A549 (cell line): ENCODE measurements at regions not wholly inside any gene's neighbourhood (a gene's known extent, or its start where the extent isn't known, plus 50 kb on each side); places are given as distances from the start of the nearest gene placed in this dataset.

Source experiments
- ATAC-seq, 2 experiments: fragments of 200-7000 bp in 1 of 2; fragments of >200 bp in 1 of 2; cut with Nextera tagmentation in 1 of 2; cut with Tn5 transposase in 1 of 2; 3 replicates each; pipeline versions ENCODE4 v1.8.0 to v1.9.1; 2018 to 2020; ENCODE audit warnings: mild to moderate bottlenecking in 1 of 2, moderate library complexity in 1 of 2
- CTCF ChIA-PET: fragments of 300-600 bp; sonication (Branson Sonifier 250); formaldehyde crosslinking; extraction: SDS; loops from one replicate; lab custom pipeline; 2021; ENCODE audit warnings: antibody characterized with exemption, inconsistent platforms; lab: Yijun Ruan, JAX
- POLR2A ChIA-PET: fragments of 350-600 bp; formaldehyde crosslinking; extraction: SDS; loops from one replicate; lab custom pipeline; 2021; ENCODE audit warnings: antibody characterized with exemption, inconsistent platforms; lab: Yijun Ruan, JAX
- DNase-seq, 2 experiments: peaks; one replicate each; pipeline versions ENCODE4 v3.0.0 to v3.0.0-alpha.2; 2011 to 2016; ENCODE audit warnings: low read depth in 1 of 2, low spot score in 1 of 2
- FAIRE-seq: peaks from 2 replicates; lab custom pipeline; 2011; peaks lifted over from hg19 to GRCh38; lab: Jason Lieb, UNC
- H3K27ac ChIP-seq, 2 experiments: fragments of >200 bp; sonication (Bioruptor Twin); formaldehyde crosslinking; 3 replicates each; pipeline ENCODE4 v1.5.1; 2016 to 2017
- H3K4me1 ChIP-seq: fragments of >200 bp; sonication (Bioruptor Twin); formaldehyde crosslinking; 3 replicates; pipeline ENCODE4 v1.6.1; 2016
- H3K4me2 ChIP-seq: fragments of >200 bp; sonication (Bioruptor Twin); formaldehyde crosslinking; 3 replicates; pipeline ENCODE4 v1.6.1; 2016
- H3K4me3 ChIP-seq: fragments of >200 bp; sonication (Bioruptor Twin); formaldehyde crosslinking; 3 replicates; pipeline ENCODE4 v1.5.1; 2016
- H3K9me3 ChIP-seq: fragments of >200 bp; sonication (Bioruptor Twin); formaldehyde crosslinking; 3 replicates; pipeline ENCODE4 v1.6.1; 2016
- CBX2 ChIP-seq: fragments of 200-600 bp; sonication (generic); IDR thresholded peaks from 2 replicates; pipeline ENCODE4 v1.6.1; 2016; ENCODE audit warnings: low read depth, mild to moderate bottlenecking, borderline replicate concordance
- CHD2 ChIP-seq: fragments of 150-350 bp; IDR thresholded peaks from 2 replicates; pipeline ENCODE4 v1.6.1; 2014; ENCODE audit warnings: low read length; ENCODE audit not compliant: partially characterized antibody
- CTCF ChIP-seq: fragments of >200 bp; sonication (Bioruptor Twin); formaldehyde crosslinking; IDR thresholded peaks from 3 replicates; pipeline ENCODE4 v1.5.1; 2016
- EHF ChIP-seq: fragments of 250-450 bp; sonication (Bioruptor Pico); IDR thresholded peaks from 2 replicates; pipeline ENCODE4 v1.5.0; 2020; ENCODE audit warnings: mild to moderate bottlenecking
- ESRRA ChIP-seq: fragments of 150-350 bp; IDR thresholded peaks from 2 replicates; pipeline ENCODE4 v1.6.1; 2014; ENCODE audit warnings: mild to moderate bottlenecking, low read length, borderline replicate concordance
- FOSL2 ChIP-seq, 2 experiments: fragments of 450-650 bp in 1 of 2; fragments of >200 bp in 1 of 2; sonication (Bioruptor Twin) in 1 of 2; formaldehyde crosslinking; IDR thresholded peaks; 2 replicates each; pipeline versions ENCODE4 v1.5.0 to v1.6.1; 2016 to 2020; ENCODE audit warnings: mild to moderate bottlenecking in 1 of 2, moderate library complexity in 1 of 2
- HDAC2 ChIP-seq: fragments of 200-600 bp; sonication (generic); IDR thresholded peaks from 2 replicates; pipeline ENCODE4 v1.6.1; 2016
- HEYL ChIP-seq: fragments of 250-450 bp; sonication (Bioruptor Pico); IDR thresholded peaks from 2 replicates; pipeline ENCODE4 v1.8.0; 2021; ENCODE audit warnings: mild to moderate bottlenecking, moderate library complexity
- JUN ChIP-seq, 2 experiments: fragments of >200 bp; sonication (Bioruptor Twin); formaldehyde crosslinking; IDR thresholded peaks; 2 replicates in 1 of 2; 3 replicates in 1 of 2; pipeline ENCODE4 v1.6.1; 2016 to 2017
- JUNB ChIP-seq: fragments of >200 bp; sonication (Bioruptor Twin); formaldehyde crosslinking; IDR thresholded peaks from 2 replicates; pipeline ENCODE4 v1.6.1; 2016
- MAFK ChIP-seq: fragments of 450-650 bp; IDR thresholded peaks from 2 replicates; pipeline ENCODE4 v1.6.1; 2014; ENCODE audit not compliant: partially characterized antibody
- MAZ ChIP-seq: fragments of 150-350 bp; IDR thresholded peaks from 2 replicates; pipeline ENCODE4 v1.6.1; 2014; ENCODE audit warnings: antibody characterized with exemption, low read depth, low read length, borderline replicate concordance
- NPAS2 ChIP-seq: fragments of 250-450 bp; sonication (Bioruptor Pico); IDR thresholded peaks from 2 replicates; pipeline ENCODE4 v1.8.0; 2022; ENCODE audit warnings: mild to moderate bottlenecking, moderate library complexity, borderline replicate concordance
- PBX3 ChIP-seq: IDR thresholded peaks from 2 replicates; pipeline ENCODE4 v1.6.1; 2012
- REST ChIP-seq: fragments of 200-600 bp; sonication (generic); IDR thresholded peaks from 2 replicates; pipeline ENCODE4 v1.6.1; 2016; ENCODE audit warnings: antibody characterized with exemption, mild to moderate bottlenecking, moderate library complexity
- RFX5 ChIP-seq: fragments of 450-650 bp; IDR thresholded peaks from 2 replicates; pipeline ENCODE4 v1.7.1; 2014; ENCODE audit warnings: antibody characterized with exemption, mild to moderate bottlenecking, moderate library complexity
- SMC3 ChIP-seq: fragments of >200 bp; sonication (Bioruptor Twin); formaldehyde crosslinking; IDR thresholded peaks from 3 replicates; pipeline ENCODE4 v1.6.1; 2018; ENCODE audit warnings: inconsistent platforms
- SREBF2 ChIP-seq: fragments of 450-650 bp; IDR thresholded peaks from 2 replicates; pipeline ENCODE4 v1.6.1; 2014; ENCODE audit warnings: mild to moderate bottlenecking, moderate library complexity
- TP53 ChIP-seq: fragments of 250-450 bp; sonication (Bioruptor Pico); IDR thresholded peaks from 2 replicates; pipeline ENCODE4 v1.5.0; 2021; ENCODE audit warnings: mild to moderate bottlenecking, moderate library complexity
- USF2 ChIP-seq: fragments of 450-650 bp; IDR thresholded peaks from 2 replicates; pipeline ENCODE4 v1.6.1; 2014; ENCODE audit warnings: antibody characterized with exemption
- ZC3H11A ChIP-seq: fragments of 450-650 bp; IDR thresholded peaks from 2 replicates; pipeline ENCODE4 v1.6.1; 2014; ENCODE audit warnings: antibody characterized with exemption, mild to moderate bottlenecking
- ZSCAN20 ChIP-seq: fragments of 250-450 bp; sonication (Bioruptor Pico); IDR thresholded peaks from 2 replicates; pipeline ENCODE4 v1.8.0; 2022; ENCODE audit warnings: mild to moderate bottlenecking, moderate library complexity
- WGBS: methylation state at CpG from one replicate; pipeline ENCODE4 v1.1.6; 2017; ENCODE audit errors: missing lambda C conversion rate; 5-methylcytosine and 5-hydroxymethylcytosine counted together

- TF ChIP-seq CTCF, result no peak
These were observed 2387.0 kb downstream of the MAT2B start (continued) for GRCh38 chr5:165892383-165892782.

GRCh38 chr5:165894916-165895315, 2389.5 kb downstream of the MAT2B start:
- CTCF ChIA-PET, result no interaction called here
- no peak for ATAC-seq
- WGBS, result 14% methylated on average over 3 of the region's 3 CpGs

GRCh38 chr5:165903835-165904234, 2387.6 kb upstream of the WWC1 start:
- Histone ChIP-seq H3K4me1 (no peaks in the 10 kb centered on the region), H3K9me3 (no peaks in the 10 kb centered on the region), H3K4me3 (no peak overlapping the region), H3K27ac (no peak overlapping the region), H3K4me2 (no peak overlapping the region)
- ChIA-PET POLR2A (no interaction called here), CTCF (no interaction called here)
- FAIRE-seq, result no peak
- 7% methylated on average over 1 of the region's 1 CpG for WGBS
- DNase-seq, result no peak
- ATAC-seq, result no peak
- TF ChIP-seq MAZ (no peak), HEYL (CRISPR knock-in tag) (no peak), ZSCAN20 (CRISPR knock-in tag) (no peak), REST (no peak), SMC3 (no peak), MAFK (peak; percentile 50), USF2 (no peak), FOSL2 (IDR thresholded peaks at IDR 0.05) (no peak), FOSL2 (CRISPR knock-in tag; IDR thresholded peaks at IDR 0.05) (no peak)

More at GRCh38 chr5:165894916-165895315, 2389.5 kb downstream of the MAT2B start:
- Histone ChIP-seq H3K4me3 (no peak overlapping the region), H3K9me3 (no peaks in the 10 kb centered on the region), H3K4me1 (no peaks in the 10 kb centered on the region), H3K4me2 (no peak overlapping the region), H3K27ac (no peak overlapping the region)
- POLR2A ChIA-PET, result no interaction called here
- FAIRE-seq (no peak), DNase-seq (no peak)
- no peak for TF ChIP-seq RFX5
- no peak for TF ChIP-seq JUNB
- no peak for TF ChIP-seq TP53
- TF ChIP-seq JUN (IDR thresholded peaks at IDR 0.05), result no peak
- TF ChIP-seq ESRRA, result no peak
- TF ChIP-seq ZC3H11A, result no peak
- no peak for TF ChIP-seq EHF
- TF ChIP-seq PBX3, result no peak
- no peak for TF ChIP-seq CBX2
- no peak for TF ChIP-seq SMC3
- TF ChIP-seq ZSCAN20 (CRISPR knock-in tag), result no peak
- no peak for TF ChIP-seq CHD2
- TF ChIP-seq NPAS2 (CRISPR knock-in tag), result no peak
- no peak for TF ChIP-seq SREBF2
- TF ChIP-seq HDAC2, result no peak
